GM18507 (cell line): ENCODE measurements at regions not wholly inside any gene's neighbourhood (a gene's known extent, or its start where the extent isn't known, plus 50 kb on each side); places are given as distances from the start of the nearest gene placed in this dataset.

Experiments used
- DNase-seq: peaks from one replicate; pipeline ENCODE4 v3.0.0; 2011; ENCODE audit warnings: low read depth; ENCODE audit not compliant: insufficient read length; ENCODE audit errors: extremely low spot score
- FAIRE-seq: peaks from 2 replicates; lab custom pipeline; 2011; peaks lifted over from hg19 to GRCh38; lab: Jason Lieb, UNC

GRCh38 chr22:34493486-34493885 lies 572.5 kb upstream of the ISX start:
- DNase-seq (no peak), FAIRE-seq (no peak)

GRCh38 chr22:34501366-34501965 lies 564.5 kb upstream of the ISX start:
- DNase-seq, result no peak
- FAIRE-seq, result no peak

- no peak for FAIRE-seq
- no peak for DNase-seq
These were observed 563.1 kb upstream of the ISX start for GRCh38 chr22:34502821-34503220.

- DNase-seq (no peak), FAIRE-seq (no peak)
These were observed 557.2 kb upstream of the ISX start for GRCh38 chr22:34508797-34509196.

GRCh38 chr22:34526681-34527080 lies 539.3 kb upstream of the ISX start:
- FAIRE-seq, result no peak
- no peak for DNase-seq

- DNase-seq (no peak), FAIRE-seq (no peak)
These were observed 531.9 kb upstream of the ISX start for GRCh38 chr22:34534101-34534500.

GRCh38 chr22:34567367-34567766 lies 498.6 kb upstream of the ISX start:
- no peak for DNase-seq
- no peak for FAIRE-seq

- FAIRE-seq, result no peak
These were observed 495.6 kb upstream of the ISX start for GRCh38 chr22:34570408-34570807.

GRCh38 chr22:34579519-34579918 lies 486.4 kb upstream of the ISX start:
- FAIRE-seq (no peak), DNase-seq (no peak)

More at GRCh38 chr22:34570408-34570807, 495.6 kb upstream of the ISX start:
- no peak for DNase-seq

- DNase-seq, result no peak
- no peak for FAIRE-seq
These were observed 478.3 kb upstream of the ISX start for GRCh38 chr22:34587357-34588356.

- FAIRE-seq, result no peak
- DNase-seq, result no peak
These were observed 476.9 kb upstream of the ISX start for GRCh38 chr22:34588871-34589545.

- DNase-seq (no peak), FAIRE-seq (no peak)
These were observed 473.7 kb upstream of the ISX start for GRCh38 chr22:34592123-34592740.

GRCh38 chr22:34599567-34599966 lies 466.4 kb upstream of the ISX start:
- no peak for DNase-seq
- FAIRE-seq, result no peak

- no peak for DNase-seq
- FAIRE-seq, result no peak
These were observed 461.6 kb upstream of the ISX start for GRCh38 chr22:34604312-34604711.

GRCh38 chr22:34608106-34608505 lies 457.9 kb upstream of the ISX start:
- no peak for FAIRE-seq
- no peak for DNase-seq

GRCh38 chr22:34608540-34609115 lies 457.3 kb upstream of the ISX start:
- DNase-seq (no peak), FAIRE-seq (no peak)

GRCh38 chr22:34609646-34610045 lies 456.3 kb upstream of the ISX start:
- FAIRE-seq, result no peak
- DNase-seq, result no peak

- FAIRE-seq, result no peak
- DNase-seq, result no peak
These were observed 445.8 kb upstream of the ISX start for GRCh38 chr22:34620161-34620560.

GRCh38 chr22:34620832-34621231 lies 445.1 kb upstream of the ISX start:
- no peak for FAIRE-seq
- no peak for DNase-seq

- FAIRE-seq (no peak), DNase-seq (no peak)
These were observed 443.4 kb upstream of the ISX start for GRCh38 chr22:34622602-34623001.
